ENCODE measurements at regions not wholly inside any gene's neighbourhood (a gene's known extent, or its start where the extent isn't known, plus 50 kb on each side); places are given as distances from the start of the nearest gene placed in this dataset.

DNA sequence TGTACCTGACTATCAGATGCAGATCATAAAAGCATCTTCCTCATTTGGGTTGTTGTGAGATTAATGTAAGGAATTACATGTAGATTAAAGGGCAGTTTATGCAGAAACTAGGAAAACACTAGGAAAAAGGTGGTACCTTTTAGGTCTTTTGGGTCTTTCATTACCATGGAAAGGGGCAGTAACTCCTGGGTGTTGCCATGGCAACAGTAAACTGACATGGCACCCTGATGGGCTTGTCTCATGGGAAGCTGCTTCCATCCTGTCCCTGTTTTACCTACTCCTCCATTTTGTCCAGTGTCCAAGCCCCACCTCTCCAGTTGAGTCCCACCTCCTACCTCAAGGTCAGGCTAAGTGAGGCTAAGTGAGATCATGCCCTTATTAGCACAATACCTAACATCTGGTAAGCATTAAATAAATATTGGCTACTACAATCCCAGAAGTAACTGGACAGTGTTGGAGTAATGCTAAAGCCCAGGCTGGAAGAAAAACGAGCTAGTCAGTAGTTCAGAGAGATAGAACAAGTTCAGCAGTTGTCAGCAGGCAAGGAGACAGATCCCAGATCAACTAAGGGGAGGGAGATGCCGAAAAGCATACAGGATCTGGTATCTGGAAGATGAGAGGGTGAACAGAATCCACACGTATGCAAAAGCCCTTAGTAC is 240.0 kb upstream of the AUTS2 start:
- Histone ChIP-seq H3K4me3 (ENCODE audit: low read length, poor library complexity, severe bottlenecking) (no peak overlapping the region), H4K20me1 (ENCODE audit: insufficient read depth, low read length, poor library complexity, severe bottlenecking) (no peaks in the 10 kb centered on the region), H3K36me3 (ENCODE audit: insufficient read depth, low read length) (no peaks in the 10 kb centered on the region), H3K9me3 (ENCODE audit: insufficient read depth, low read depth, low read length) (no peaks in the 10 kb centered on the region), H2AFZ (ENCODE audit: low read length) (no peak overlapping the region), H3K4me1 (ENCODE audit: insufficient read depth, low read length, poor library complexity, severe bottlenecking) (no peaks in the 10 kb centered on the region), H3K4me2 (ENCODE audit: low read depth, low read length, poor library complexity, severe bottlenecking) (no peak overlapping the region), H3K9me2 (replicated peaks; ENCODE audit: low read depth, low read length) (no peaks in the 10 kb centered on the region), H3K79me2 (ENCODE audit: insufficient read depth, low read length) (no peaks in the 10 kb centered on the region), H3K27me3 (ENCODE audit: insufficient read depth, low read length, poor library complexity, severe bottlenecking) (peaks cover 5% of the 10 kb centered on the region), H3F3A (ENCODE audit: low read depth) (no peaks in the 10 kb centered on the region), H3K9ac (ENCODE audit: low read depth, low read length, poor library complexity, severe bottlenecking) (no peak overlapping the region)
- no peak for TF ChIP-seq EZH2phosphoT487 (IDR thresholded peaks at IDR 0.05; ENCODE audit: borderline replicate concordance)
- TF ChIP-seq, protein P1, sequence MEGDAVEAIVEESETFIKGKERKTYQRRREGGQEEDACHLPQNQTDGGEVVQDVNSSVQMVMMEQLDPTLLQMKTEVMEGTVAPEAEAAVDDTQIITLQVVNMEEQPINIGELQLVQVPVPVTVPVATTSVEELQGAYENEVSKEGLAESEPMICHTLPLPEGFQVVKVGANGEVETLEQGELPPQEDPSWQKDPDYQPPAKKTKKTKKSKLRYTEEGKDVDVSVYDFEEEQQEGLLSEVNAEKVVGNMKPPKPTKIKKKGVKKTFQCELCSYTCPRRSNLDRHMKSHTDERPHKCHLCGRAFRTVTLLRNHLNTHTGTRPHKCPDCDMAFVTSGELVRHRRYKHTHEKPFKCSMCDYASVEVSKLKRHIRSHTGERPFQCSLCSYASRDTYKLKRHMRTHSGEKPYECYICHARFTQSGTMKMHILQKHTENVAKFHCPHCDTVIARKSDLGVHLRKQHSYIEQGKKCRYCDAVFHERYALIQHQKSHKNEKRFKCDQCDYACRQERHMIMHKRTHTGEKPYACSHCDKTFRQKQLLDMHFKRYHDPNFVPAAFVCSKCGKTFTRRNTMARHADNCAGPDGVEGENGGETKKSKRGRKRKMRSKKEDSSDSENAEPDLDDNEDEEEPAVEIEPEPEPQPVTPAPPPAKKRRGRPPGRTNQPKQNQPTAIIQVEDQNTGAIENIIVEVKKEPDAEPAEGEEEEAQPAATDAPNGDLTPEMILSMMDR (conservative IDR thresholded peaks at IDR 0.05; ENCODE audit: low read length), result no peak

- no peaks in the 10 kb centered on the region for H3F3A ChIP-seq (ENCODE audit: low read depth)
- no peak overlapping the region for H3K9ac ChIP-seq (ENCODE audit: low read depth, low read length, poor library complexity, severe bottlenecking)
- no peaks in the 10 kb centered on the region for H3K79me2 ChIP-seq (ENCODE audit: insufficient read depth, low read length)
- no peaks in the 10 kb centered on the region for H3K36me3 ChIP-seq (ENCODE audit: insufficient read depth, low read length)
- no peaks in the 10 kb centered on the region for H4K20me1 ChIP-seq (ENCODE audit: insufficient read depth, low read length, poor library complexity, severe bottlenecking)
- H3K9me2 ChIP-seq (replicated peaks; ENCODE audit: low read depth, low read length), result no peaks in the 10 kb centered on the region
- H3K9me3 ChIP-seq (ENCODE audit: insufficient read depth, low read depth, low read length), result no peaks in the 10 kb centered on the region
- no peaks in the 10 kb centered on the region for H3K4me1 ChIP-seq (ENCODE audit: insufficient read depth, low read length, poor library complexity, severe bottlenecking)
- H3K4me3 ChIP-seq (ENCODE audit: low read length, poor library complexity, severe bottlenecking), result no peak overlapping the region
- H3K27me3 ChIP-seq (ENCODE audit: insufficient read depth, low read length, poor library complexity, severe bottlenecking), result peaks cover 5% of the 10 kb centered on the region
- H3K4me2 ChIP-seq (ENCODE audit: low read depth, low read length, poor library complexity, severe bottlenecking), result no peak overlapping the region
- TF ChIP-seq, protein P1 (conservative IDR thresholded peaks at IDR 0.05; ENCODE audit: low read length), result no peak
- no peak for TF ChIP-seq EZH2phosphoT487 (IDR thresholded peaks at IDR 0.05; ENCODE audit: borderline replicate concordance)
- no peak overlapping the region for H2AFZ ChIP-seq (ENCODE audit: low read length)
Measured at GRCh38 chr7:69359003-69359700, 239.1 kb upstream of the AUTS2 start.

DNA sequence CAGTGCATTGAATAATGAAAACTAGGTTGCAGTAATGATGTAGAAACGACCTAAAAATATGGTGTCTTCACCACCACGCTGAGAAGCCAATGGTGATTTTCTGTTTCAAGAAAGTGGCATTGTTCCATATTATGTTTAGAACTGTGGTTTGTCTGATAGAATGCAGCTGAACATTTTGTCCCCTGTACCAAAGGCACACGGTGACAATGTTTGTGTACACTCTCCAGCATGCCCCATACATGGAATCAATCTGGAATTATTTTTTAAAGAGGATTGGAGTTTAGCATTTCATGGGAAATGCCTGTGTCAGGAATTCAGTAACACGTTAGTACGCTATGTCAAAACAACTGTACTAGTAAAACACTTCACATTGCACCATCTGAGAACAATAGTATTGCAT is 237.4 kb upstream of the AUTS2 start:
- Histone ChIP-seq H3K9me3 (ENCODE audit: insufficient read depth, low read depth, low read length) (no peaks in the 10 kb centered on the region), H3K36me3 (ENCODE audit: insufficient read depth, low read length) (no peaks in the 10 kb centered on the region), H3K27me3 (ENCODE audit: insufficient read depth, low read length, poor library complexity, severe bottlenecking) (peaks cover 5% of the 10 kb centered on the region), H3F3A (ENCODE audit: low read depth) (no peaks in the 10 kb centered on the region), H3K9me2 (replicated peaks; ENCODE audit: low read depth, low read length) (no peaks in the 10 kb centered on the region), H3K4me3 (ENCODE audit: low read length, poor library complexity, severe bottlenecking) (no peak overlapping the region), H4K20me1 (ENCODE audit: insufficient read depth, low read length, poor library complexity, severe bottlenecking) (no peaks in the 10 kb centered on the region), H3K79me2 (ENCODE audit: insufficient read depth, low read length) (no peaks in the 10 kb centered on the region), H3K4me1 (ENCODE audit: insufficient read depth, low read length, poor library complexity, severe bottlenecking) (no peaks in the 10 kb centered on the region), H2AFZ (ENCODE audit: low read length) (no peak overlapping the region), H3K9ac (ENCODE audit: low read depth, low read length, poor library complexity, severe bottlenecking) (no peak overlapping the region), H3K4me2 (ENCODE audit: low read depth, low read length, poor library complexity, severe bottlenecking) (no peak overlapping the region)
- TF ChIP-seq EZH2phosphoT487 (IDR thresholded peaks at IDR 0.05; ENCODE audit: borderline replicate concordance), result no peak
- TF ChIP-seq, protein P1 (conservative IDR thresholded peaks at IDR 0.05; ENCODE audit: low read length), result no peak
